H1 (cell line): ENCODE measurements at regions not wholly inside any gene's neighbourhood (a gene's known extent, or its start where the extent isn't known, plus 50 kb on each side); places are given as distances from the start of the nearest gene placed in this dataset.

Experiments used
- CTCF ChIA-PET: fragments of 300-600 bp; sonication (Branson Sonifier 250); formaldehyde crosslinking; loops from one replicate; lab custom pipeline; 2021; ENCODE audit not compliant: partially characterized antibody; lab: Charles Lee
- POLR2A ChIA-PET: fragments of 300-600 bp; sonication (Branson Sonifier 250); formaldehyde crosslinking; loops from one replicate; lab custom pipeline; 2021; ENCODE audit warnings: inconsistent platforms; ENCODE audit not compliant: partially characterized antibody; lab: Charles Lee
- DNase-seq, 2 experiments: peaks; one replicate each; pipeline versions ENCODE4 v3.0.0 to v3.0.0-alpha.2; 2010 to 2022; ENCODE audit warnings: low spot score in 2 of 2, low read depth in 1 of 2, mixed read lengths in 1 of 2
- FAIRE-seq: peaks from 2 replicates; lab custom pipeline; 2011; peaks lifted over from hg19 to GRCh38; lab: Jason Lieb, UNC
- H2AFZ ChIP-seq: 2 replicates; pipeline ENCODE4 v1.8.1; 2012; ENCODE audit warnings: low read length, inconsistent platforms
- H2AK5ac ChIP-seq: 2 replicates; pipeline ENCODE4 v1.6.1; 2013; ENCODE audit warnings: low read depth, low read length
- H2BK120ac ChIP-seq: replicated peaks from 2 replicates; pipeline ENCODE3; 2013; ENCODE audit warnings: low read depth, low read length, inconsistent platforms
- H2BK12ac ChIP-seq: 2 replicates; pipeline ENCODE4 v1.6.1; 2013; ENCODE audit warnings: low read depth, low read length
- H2BK15ac ChIP-seq: 2 replicates; pipeline ENCODE4 v1.6.1; 2013; ENCODE audit warnings: low read length
- H2BK20ac ChIP-seq: 2 replicates; pipeline ENCODE4 v1.6.1; 2013; ENCODE audit warnings: low read length
- H2BK5ac ChIP-seq: 2 replicates; pipeline ENCODE4 v1.6.1; 2013; ENCODE audit warnings: low read depth, low read length
- H3K14ac ChIP-seq: 2 replicates; pipeline ENCODE4 v1.6.1; 2013; ENCODE audit warnings: inconsistent platforms; ENCODE audit not compliant: insufficient read length
- H3K18ac ChIP-seq: 2 replicates; pipeline ENCODE4 v1.6.1; 2013; ENCODE audit warnings: low read length; ENCODE audit errors: extremely low read depth
- H3K23ac ChIP-seq: 2 replicates; pipeline ENCODE4 v1.6.1; 2013; ENCODE audit warnings: inconsistent platforms; ENCODE audit not compliant: insufficient read length
- H3K23me2 ChIP-seq: 2 replicates; pipeline ENCODE4 v1.6.1; 2013; ENCODE audit warnings: low read depth, low read length
- H3K27ac ChIP-seq: 2 replicates; pipeline ENCODE4 v1.6.1; 2011; ENCODE audit warnings: low read depth, low read length, inconsistent platforms
- H3K27me3 ChIP-seq, 4 experiments: replicated peaks in 1 of 4; 1 replicate in 1 of 4; 2 replicates in 3 of 4; pipeline versions ENCODE4 v1.6.1 to v1.8.1; 2011 to 2013; ENCODE audit warnings: low read length in 3 of 4, mild to moderate bottlenecking in 3 of 4, inconsistent platforms in 2 of 4, mixed read lengths in 2 of 4, moderate library complexity in 1 of 4; ENCODE audit not compliant: control insufficient read depth in 3 of 4, insufficient read depth in 3 of 4; ENCODE audit errors: extremely low read depth in 1 of 4
- H3K36me3 ChIP-seq, 4 experiments: 2 replicates each; pipeline versions ENCODE4 v1.6.1 to v1.8.1; 2011 to 2013; ENCODE audit warnings: mild to moderate bottlenecking in 4 of 4, low read length in 3 of 4, moderate library complexity in 2 of 4, control low read depth in 1 of 4, inconsistent platforms in 1 of 4; ENCODE audit not compliant: insufficient read depth in 4 of 4, control insufficient read depth in 2 of 4
- H3K4ac ChIP-seq: replicated peaks from 2 replicates; pipeline ENCODE3; 2013; ENCODE audit warnings: low read length, low read depth, mixed read lengths, inconsistent platforms; ENCODE audit not compliant: insufficient read length
- H3K4me1 ChIP-seq, 4 experiments: replicated peaks in 1 of 4; 1 replicate in 1 of 4; 2 replicates in 3 of 4; pipeline versions ENCODE4 v1.6.1 to v1.8.1; 2011 to 2013; ENCODE audit warnings: low read length in 3 of 4, inconsistent platforms in 2 of 4, mixed read lengths in 1 of 4; ENCODE audit not compliant: insufficient read depth in 4 of 4, control insufficient read depth in 3 of 4
- H3K4me2 ChIP-seq, 2 experiments: 2 replicates each; pipeline versions ENCODE4 v1.6.1 to v1.8.1; 2011 to 2013; ENCODE audit warnings: low read depth in 2 of 2, low read length in 2 of 2, control low read depth in 1 of 2, inconsistent platforms in 1 of 2, mild to moderate bottlenecking in 1 of 2; ENCODE audit not compliant: insufficient read depth in 1 of 2
- H3K4me3 ChIP-seq, 4 experiments: fragments of 200-600, 300-600 bp in 1 of 4; sonication (generic), shearing (Covaris generic), sonication (Bioruptor Twin) in 1 of 4; 2 replicates each; pipeline versions ENCODE4 v1.5.1 to v1.8.1; 2011 to 2016; ENCODE audit warnings: low read length in 4 of 4, low read depth in 3 of 4, control low read depth in 2 of 4, inconsistent platforms in 2 of 4, mild to moderate bottlenecking in 2 of 4, mixed read lengths in 1 of 4, moderate library complexity in 1 of 4; ENCODE audit not compliant: insufficient read depth in 2 of 4; ENCODE audit errors: extremely low read depth in 1 of 4
- H3K56ac ChIP-seq: replicated peaks from 2 replicates; pipeline ENCODE3; 2013; ENCODE audit warnings: low read depth, mild to moderate bottlenecking, mixed read lengths, low read length, inconsistent platforms; ENCODE audit not compliant: insufficient read length
- H3K79me1 ChIP-seq: 2 replicates; pipeline ENCODE4 v1.6.1; 2013; ENCODE audit warnings: low read depth, low read length, control low read depth
- H3K79me2 ChIP-seq, 2 experiments: 2 replicates each; pipeline versions ENCODE4 v1.6.1 to v1.8.1; 2012 to 2013; ENCODE audit warnings: low read length in 2 of 2, mild to moderate bottlenecking in 2 of 2, inconsistent platforms in 1 of 2; ENCODE audit not compliant: insufficient read depth in 2 of 2, control insufficient read depth in 1 of 2
- H3K9ac ChIP-seq, 4 experiments: replicated peaks in 1 of 4; 1 replicate in 1 of 4; 2 replicates in 3 of 4; pipeline versions ENCODE4 v1.6.1 to v1.8.1; 2011 to 2013; ENCODE audit warnings: low read depth in 3 of 4, low read length in 3 of 4, control low read depth in 2 of 4, mild to moderate bottlenecking in 2 of 4, moderate library complexity in 2 of 4, inconsistent platforms in 1 of 4; ENCODE audit errors: extremely low read depth in 1 of 4
- H3K9me3 ChIP-seq, 2 experiments: 2 replicates each; pipeline versions ENCODE4 v1.6.1 to v1.8.1; 2012 to 2013; ENCODE audit warnings: mild to moderate bottlenecking in 2 of 2, moderate library complexity in 2 of 2, control low read depth in 1 of 2, inconsistent platforms in 1 of 2, low read depth in 1 of 2, low read length in 1 of 2, mixed read lengths in 1 of 2; ENCODE audit not compliant: insufficient read depth in 2 of 2
- H4K20me1 ChIP-seq, 2 experiments: replicated peaks in 1 of 2; 2 replicates each; pipeline versions ENCODE3 to v1.8.1; 2011 to 2013; ENCODE audit warnings: inconsistent platforms in 2 of 2, low read length in 2 of 2, mild to moderate bottlenecking in 1 of 2; ENCODE audit not compliant: insufficient read depth in 2 of 2, control insufficient read depth in 1 of 2
- H4K5ac ChIP-seq: 2 replicates; pipeline ENCODE4 v1.6.1; 2013; ENCODE audit warnings: low read length, low read depth, mixed read lengths, inconsistent platforms; ENCODE audit not compliant: insufficient read length
- H4K8ac ChIP-seq: 2 replicates; pipeline ENCODE4 v1.8.0; 2013; ENCODE audit warnings: mild to moderate bottlenecking, moderate library complexity, low read length, inconsistent platforms; ENCODE audit not compliant: insufficient read depth; ENCODE audit errors: extremely low read depth
- H4K91ac ChIP-seq: replicated peaks from 2 replicates; pipeline ENCODE3; 2013; ENCODE audit warnings: low read length, mixed read lengths, inconsistent platforms; ENCODE audit not compliant: insufficient read length
- CBX8 ChIP-seq: fragments of 300-800, 300-1000 bp; sonication (generic); IDR thresholded peaks from 2 replicates; pipeline ENCODE4 v1.7.1; 2016; ENCODE audit warnings: low read depth, low read length, borderline replicate concordance
- JUND ChIP-seq: IDR thresholded peaks from 2 replicates; pipeline ENCODE4 v1.6.1; 2011; ENCODE audit warnings: mild to moderate bottlenecking, improper control_type of control experiment, low read length
- KDM4A ChIP-seq: IDR thresholded peaks from one replicate; pipeline ENCODE4 v1.7.1; 2012; ENCODE audit warnings: low read depth, mild to moderate bottlenecking, moderate library complexity, low read length, inconsistent platforms; ENCODE audit not compliant: severe bottlenecking
- MAFK ChIP-seq: IDR thresholded peaks from 2 replicates; pipeline ENCODE4 v1.6.1; 2012; ENCODE audit warnings: low read depth, mild to moderate bottlenecking, improper control_type of control experiment, low read length
- SIX5 ChIP-seq: IDR thresholded peaks from 2 replicates; pipeline ENCODE4 v1.6.1; 2011; ENCODE audit warnings: mild to moderate bottlenecking, low read depth, low read length
- WGBS, 2 experiments: shearing (Covaris generic) in 1 of 2; methylation state at CpG; one replicate each; pipeline versions ENCODE4 v1.1.6 to v1.1.7; 2013 to 2015; ENCODE audit warnings: low lambda C conversion rate in 2 of 2, mixed read lengths in 2 of 2, inconsistent platforms in 1 of 2, low coverage in 1 of 2, missing lambda C conversion rate in 1 of 2; ENCODE audit not compliant: insufficient replicate concordance in 2 of 2, insufficient coverage in 1 of 2, insufficient read length in 1 of 2; ENCODE audit errors: extremely low coverage in 1 of 2, missing lambda C conversion rate in 1 of 2; 5-methylcytosine and 5-hydroxymethylcytosine counted together

- 88% methylated on average over 2 of the region's 2 CpGs; no CpG with 5 or more reads in 1 of the 2 experiments for WGBS, 2 experiments
- no peak overlapping the region for H3K23ac ChIP-seq
- FAIRE-seq: no peak
- H3K4ac ChIP-seq: no peak overlapping the region
- no peaks in the 10 kb centered on the region for H3K27me3 ChIP-seq
- H3K4me3 ChIP-seq: no peak overlapping the region
- H4K5ac ChIP-seq: no peak overlapping the region
- no peak for DNase-seq
- H3K18ac ChIP-seq: no peak overlapping the region
- no peak overlapping the region for H3K56ac ChIP-seq
- H2BK120ac ChIP-seq: no peak overlapping the region
- CTCF ChIA-PET: interaction anchor here (0.8 to 2.5 kb wide), 12 partner anchors 9 to 452 kb away, joined by 3 to 9 read pairs (median 3); no protein-coding TSS in a partner anchor
- H2BK20ac ChIP-seq: no peak overlapping the region
- no peak overlapping the region for H2BK15ac ChIP-seq
- no peaks in the 10 kb centered on the region for H3K4me1 ChIP-seq
- H3K14ac ChIP-seq: no peak overlapping the region
- no peak overlapping the region for H2AK5ac ChIP-seq
- no peak overlapping the region for H4K91ac ChIP-seq
- no peak overlapping the region for H2BK12ac ChIP-seq
- no peaks in the 10 kb centered on the region for H4K20me1 ChIP-seq
- H3K79me1 ChIP-seq: no peaks in the 10 kb centered on the region
- no peaks in the 10 kb centered on the region for H3K23me2 ChIP-seq
- no peak overlapping the region for H3K4me2 ChIP-seq
- H2BK5ac ChIP-seq: no peak overlapping the region
- H4K8ac ChIP-seq: no peak overlapping the region
- H3K27ac ChIP-seq: no peak overlapping the region
- H3K36me3 ChIP-seq: no peaks in the 10 kb centered on the region
- POLR2A ChIA-PET: no interaction called here
- no peaks in the 10 kb centered on the region for H3K79me2 ChIP-seq
- no peaks in the 10 kb centered on the region for H3K9me3 ChIP-seq
- H2AFZ ChIP-seq: no peak overlapping the region
- H3K9ac ChIP-seq: no peak overlapping the region
- TF ChIP-seq CBX8 (no peak), KDM4A (no peak), JUND (no peak), SIX5 (no peak), MAFK (no peak)
Observed at GRCh38 chr18:42636309-42636708, 479.2 kb downstream of the RIT2 start.
